BLaER1 treated with 17β-estradiol and CSF1 and Interleukin-3, amounts not matched to agents 10 nM and 100 nM (cell line): ENCODE measurements at regions not wholly inside any gene's neighbourhood (a gene's known extent, or its start where the extent isn't known, plus 50 kb on each side); places are given as distances from the start of the nearest gene placed in this dataset.

Experiments
- H3K27ac ChIP-seq, 11 experiments: shearing (Covaris generic); formaldehyde crosslinking; 2 replicates each; pipeline ENCODE4 v1.8.1; 2022
- H3K27me3 ChIP-seq, 11 experiments: shearing (Covaris generic); formaldehyde crosslinking; 2 replicates each; pipeline ENCODE4 v1.8.1; 2022
- H3K36me3 ChIP-seq, 11 experiments: shearing (Covaris generic); formaldehyde crosslinking; 2 replicates each; pipeline ENCODE4 v1.8.1; 2022
- H3K4me1 ChIP-seq, 10 experiments: shearing (Covaris generic); formaldehyde crosslinking; 2 replicates each; pipeline ENCODE4 v1.8.1; 2022
- H3K4me2 ChIP-seq, 11 experiments: shearing (Covaris generic); formaldehyde crosslinking; 2 replicates each; pipeline ENCODE4 v1.8.1; 2022
- H3K4me3 ChIP-seq, 10 experiments: shearing (Covaris generic); formaldehyde crosslinking; 2 replicates each; pipeline ENCODE4 v1.8.1; 2022
- H3K9ac ChIP-seq, 11 experiments: shearing (Covaris generic); formaldehyde crosslinking; 2 replicates each; pipeline ENCODE4 v1.8.1; 2022
- H3K9me3 ChIP-seq, 11 experiments: shearing (Covaris generic); formaldehyde crosslinking; replicated peaks in 1 of 11; 2 replicates each; pipeline ENCODE4 v1.8.1; 2022
- H4K20me1 ChIP-seq, 11 experiments: shearing (Covaris generic); formaldehyde crosslinking; 2 replicates each; pipeline ENCODE4 v1.8.1; 2022
- Cebpa-rat ChIP-seq, 11 experiments: shearing (Covaris generic); IDR thresholded peaks; 2 replicates each; pipeline ENCODE4 v1.8.1; 2022

DNA sequence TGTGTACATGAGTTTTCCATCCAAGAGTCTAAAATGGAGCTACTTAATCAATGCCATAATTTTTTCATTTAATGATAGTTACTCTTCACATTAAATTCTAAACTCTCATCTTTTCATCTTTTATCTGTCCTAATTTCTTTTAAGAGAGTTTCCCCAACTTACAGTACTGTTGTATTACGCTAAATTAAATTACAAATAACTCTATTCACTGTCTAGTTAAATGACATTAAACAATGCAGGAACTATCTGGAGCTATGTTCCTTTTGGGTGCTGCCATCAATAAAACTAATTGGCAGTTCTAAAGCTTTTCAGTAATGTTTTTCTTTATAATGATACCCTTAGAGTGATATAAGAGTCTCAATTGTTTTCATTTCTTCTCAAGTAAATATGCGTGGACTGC is 227.6 kb downstream of the ANKRD50 start:
- Histone ChIP-seq H3K36me3 (no peaks in the 10 kb centered on the region), H3K9me3 (no peaks in the 10 kb centered on the region), H4K20me1 (no peaks in the 10 kb centered on the region), H3K4me2 (no peak overlapping the region), H3K27ac (no peak overlapping the region), H3K4me1 (no peaks in the 10 kb centered on the region), H3K27me3 (no peaks in the 10 kb centered on the region), H3K4me3 (no peak overlapping the region), H3K9ac (no peak overlapping the region)
- TF ChIP-seq Cebpa-rat (IDR thresholded peaks at IDR 0.05) = no peak

- no peaks in the 10 kb centered on the region for H3K9me3 ChIP-seq
- TF ChIP-seq Cebpa-rat (IDR thresholded peaks at IDR 0.05) = no peak
- no peaks in the 10 kb centered on the region for H3K36me3 ChIP-seq
- H3K9ac ChIP-seq = no peak overlapping the region
- no peak overlapping the region for H3K27ac ChIP-seq
- H3K27me3 ChIP-seq = no peaks in the 10 kb centered on the region
- H3K4me3 ChIP-seq = no peak overlapping the region
- no peaks in the 10 kb centered on the region for H4K20me1 ChIP-seq
- H3K4me1 ChIP-seq = no peaks in the 10 kb centered on the region
- no peak overlapping the region for H3K4me2 ChIP-seq
These were observed 226.1 kb downstream of the ANKRD50 start for GRCh38 chr4:124486423-124486822.

DNA sequence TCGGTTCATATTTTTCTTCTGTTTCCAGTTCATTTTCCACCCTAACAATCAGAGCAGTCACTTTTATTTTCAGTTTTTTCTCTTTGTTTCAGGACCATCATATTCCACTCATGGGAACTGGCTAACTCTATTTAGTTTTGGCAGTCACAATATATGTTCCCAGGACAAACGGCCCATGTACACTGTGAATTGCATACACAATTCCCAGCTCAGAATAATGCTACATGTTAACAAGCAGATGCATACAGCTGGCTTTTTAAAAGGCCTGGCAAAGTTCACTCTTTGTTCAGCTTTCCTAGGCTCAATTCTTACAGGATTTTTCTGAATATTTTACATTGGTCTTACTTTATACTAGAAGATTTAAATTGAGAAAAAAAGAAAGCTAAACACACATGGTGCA is 224.9 kb downstream of the ANKRD50 start:
- Histone ChIP-seq H3K4me1 (no peaks in the 10 kb centered on the region), H4K20me1 (no peaks in the 10 kb centered on the region), H3K9me3 (no peaks in the 10 kb centered on the region), H3K27me3 (no peaks in the 10 kb centered on the region), H3K27ac (no peak overlapping the region), H3K4me3 (no peak overlapping the region), H3K9ac (no peak overlapping the region), H3K36me3 (no peaks in the 10 kb centered on the region), H3K4me2 (no peak overlapping the region)
- TF ChIP-seq Cebpa-rat (IDR thresholded peaks at IDR 0.05) = no peak

- Histone ChIP-seq H3K36me3 (no peaks in the 10 kb centered on the region), H4K20me1 (no peaks in the 10 kb centered on the region), H3K9me3 (no peaks in the 10 kb centered on the region), H3K4me2 (no peak overlapping the region), H3K4me3 (no peak overlapping the region), H3K9ac (no peak overlapping the region), H3K4me1 (peaks cover 0 to 1% (median 0%) of the 10 kb centered on the region in 10 experiments; a peak in 1 of 20 replicates), H3K27me3 (no peaks in the 10 kb centered on the region), H3K27ac (no peak overlapping the region)
- TF ChIP-seq Cebpa-rat (IDR thresholded peaks at IDR 0.05) = no peak
These were observed 221.0 kb downstream of the ANKRD50 start for GRCh38 chr4:124491361-124492145.

- no peak overlapping the region for H3K9ac ChIP-seq
- no peak for TF ChIP-seq Cebpa-rat (IDR thresholded peaks at IDR 0.05)
- H3K27ac ChIP-seq = no peak overlapping the region; a peak in 1 of 22 replicates
- H3K36me3 ChIP-seq = no peaks in the 10 kb centered on the region
- no peaks in the 10 kb centered on the region for H3K27me3 ChIP-seq
- no peaks in the 10 kb centered on the region for H4K20me1 ChIP-seq
- no peak overlapping the region for H3K4me3 ChIP-seq
- no peaks in the 10 kb centered on the region for H3K9me3 ChIP-seq
- peaks cover 0 to 23% (median 0%) of the 10 kb centered on the region in 10 experiments; a peak in 3 of 20 replicates for H3K4me1 ChIP-seq
- H3K4me2 ChIP-seq = peak overlapping the region in 2 of 11 experiments; percentile 34 to 63; a peak in 3 of 22 replicates
These were observed 213.3 kb downstream of the ANKRD50 start for GRCh38 chr4:124499261-124499660.

DNA sequence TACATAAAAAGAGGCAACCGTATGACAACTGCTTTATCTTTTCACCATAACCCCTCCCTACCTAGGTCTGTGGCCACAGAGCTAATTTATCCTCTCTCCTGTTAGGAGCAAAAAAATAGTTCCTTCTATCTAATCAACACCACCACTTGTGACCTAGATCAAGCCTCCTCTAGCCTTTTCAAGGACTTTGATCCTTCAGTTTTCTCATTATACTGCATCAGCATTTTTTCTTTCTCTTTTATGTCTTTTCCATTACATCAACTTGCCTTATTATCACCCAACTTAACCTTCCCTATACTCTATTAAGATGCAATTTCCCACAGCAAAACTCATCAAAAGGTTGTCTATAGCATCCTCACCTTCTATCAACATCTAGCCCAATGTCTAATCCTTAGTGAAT is 211.0 kb downstream of the ANKRD50 start:
- Histone ChIP-seq H4K20me1 (no peaks in the 10 kb centered on the region), H3K27ac (no peak overlapping the region), H3K36me3 (no peaks in the 10 kb centered on the region), H3K9ac (no peak overlapping the region), H3K4me1 (peaks cover 0 to 21% (median 0%) of the 10 kb centered on the region in 10 experiments; a peak in 3 of 20 replicates), H3K27me3 (no peaks in the 10 kb centered on the region), H3K4me2 (no peak overlapping the region), H3K9me3 (no peaks in the 10 kb centered on the region), H3K4me3 (no peak overlapping the region)
- no peak for TF ChIP-seq Cebpa-rat (IDR thresholded peaks at IDR 0.05)

GRCh38 chr4:124504431-124504830 is 208.1 kb downstream of the ANKRD50 start:
- no peak overlapping the region for H3K27ac ChIP-seq
- H3K27me3 ChIP-seq = no peaks in the 10 kb centered on the region
- H3K4me3 ChIP-seq = no peak overlapping the region
- no peak for TF ChIP-seq Cebpa-rat (IDR thresholded peaks at IDR 0.05)
- H3K4me2 ChIP-seq = no peak overlapping the region
- no peaks in the 10 kb centered on the region for H3K9me3 ChIP-seq
- H3K36me3 ChIP-seq = no peaks in the 10 kb centered on the region
- H3K9ac ChIP-seq = no peak overlapping the region
- H4K20me1 ChIP-seq = no peaks in the 10 kb centered on the region
- H3K4me1 ChIP-seq = peaks cover 0 to 4% (median 0%) of the 10 kb centered on the region in 10 experiments; a peak in 2 of 20 replicates

GRCh38 chr4:124505211-124505610 is 207.3 kb downstream of the ANKRD50 start:
- no peaks in the 10 kb centered on the region for H3K9me3 ChIP-seq
- H3K4me2 ChIP-seq = no peak overlapping the region
- H3K27me3 ChIP-seq = no peaks in the 10 kb centered on the region
- H3K27ac ChIP-seq = no peak overlapping the region
- no peak for TF ChIP-seq Cebpa-rat (IDR thresholded peaks at IDR 0.05)
- H3K4me1 ChIP-seq = no peaks in the 10 kb centered on the region
- H3K9ac ChIP-seq = no peak overlapping the region
- no peaks in the 10 kb centered on the region for H3K36me3 ChIP-seq
- no peak overlapping the region for H3K4me3 ChIP-seq
- H4K20me1 ChIP-seq = no peaks in the 10 kb centered on the region

- Histone ChIP-seq H3K4me1 (no peaks in the 10 kb centered on the region), H3K4me2 (no peak overlapping the region), H4K20me1 (no peaks in the 10 kb centered on the region), H3K27me3 (no peaks in the 10 kb centered on the region), H3K27ac (no peak overlapping the region), H3K9me3 (no peaks in the 10 kb centered on the region), H3K9ac (no peak overlapping the region), H3K4me3 (no peak overlapping the region), H3K36me3 (no peaks in the 10 kb centered on the region)
- no peak for TF ChIP-seq Cebpa-rat (IDR thresholded peaks at IDR 0.05)
These were observed 203.4 kb downstream of the ANKRD50 start for GRCh38 chr4:124509151-124509550.

DNA sequence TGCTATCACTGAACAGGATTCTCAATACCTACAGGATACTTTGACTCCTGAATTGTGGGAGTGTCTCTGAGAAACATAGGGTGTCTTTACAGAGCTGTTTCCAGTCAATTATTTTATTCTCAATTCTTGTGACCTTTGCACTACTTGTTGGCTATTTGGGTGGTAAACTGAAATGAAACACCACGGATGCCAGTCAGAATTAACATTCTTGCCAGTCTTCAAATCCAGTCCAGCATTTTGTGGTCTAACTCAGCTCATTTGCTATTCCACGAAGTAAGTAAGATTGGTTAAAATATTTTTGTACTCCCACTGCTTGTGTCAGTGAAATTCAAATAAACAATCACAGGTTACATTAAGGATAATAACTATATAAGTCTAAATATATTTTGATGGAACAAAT is 197.9 kb downstream of the ANKRD50 start:
- no peaks in the 10 kb centered on the region for H3K9me3 ChIP-seq
- no peaks in the 10 kb centered on the region for H3K4me1 ChIP-seq
- H3K9ac ChIP-seq = no peak overlapping the region
- H3K27me3 ChIP-seq = no peaks in the 10 kb centered on the region
- H3K4me2 ChIP-seq = no peak overlapping the region
- H4K20me1 ChIP-seq = no peaks in the 10 kb centered on the region
- no peaks in the 10 kb centered on the region for H3K36me3 ChIP-seq
- no peak overlapping the region for H3K4me3 ChIP-seq
- TF ChIP-seq Cebpa-rat (IDR thresholded peaks at IDR 0.05) = no peak
- no peak overlapping the region for H3K27ac ChIP-seq
